HG02798 (cell line): ENCODE measurements at regions not wholly inside any gene's neighbourhood (a gene's known extent, or its start where the extent isn't known, plus 50 kb on each side); places are given as distances from the start of the nearest gene placed in this dataset.

ENCODE experiments used
- ATAC-seq: cut with Tn5 transposase; IDR thresholded peaks from one replicate; pipeline ENCODE4 v1.9.1; 2021; ENCODE audit warnings: mild to moderate bottlenecking; ENCODE audit not compliant: unreplicated experiment, poor library complexity

- no peak for ATAC-seq
Measured at GRCh38 chr11:19391026-19391425, 150.3 kb upstream of the E2F8 start.

DNA sequence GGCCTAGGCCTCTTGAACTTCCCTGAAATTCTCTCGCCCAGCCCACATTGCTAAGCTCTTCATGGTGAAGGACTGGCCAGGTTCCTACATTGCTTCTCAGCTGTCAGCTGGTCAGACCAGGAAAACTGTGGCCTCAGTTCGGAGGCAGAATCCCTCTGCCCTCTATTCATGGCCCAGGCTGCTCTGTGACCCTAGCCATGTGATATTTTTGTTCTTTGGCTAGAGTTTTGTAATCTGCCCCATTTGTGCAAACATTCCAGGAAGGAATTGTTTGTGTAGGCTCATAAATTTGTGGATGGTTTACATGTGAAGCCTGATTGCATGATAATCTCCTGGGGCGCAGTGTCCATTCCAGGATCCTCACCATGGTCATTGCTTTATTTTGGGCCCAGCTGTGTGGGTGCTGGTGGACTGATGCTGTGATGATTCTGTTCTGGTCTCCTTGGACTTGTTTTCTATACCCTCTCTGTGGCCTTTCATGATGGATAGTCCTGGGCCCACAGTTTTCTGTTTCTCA, 149.1 kb upstream of the E2F8 start:
- ATAC-seq, result no peak

DNA sequence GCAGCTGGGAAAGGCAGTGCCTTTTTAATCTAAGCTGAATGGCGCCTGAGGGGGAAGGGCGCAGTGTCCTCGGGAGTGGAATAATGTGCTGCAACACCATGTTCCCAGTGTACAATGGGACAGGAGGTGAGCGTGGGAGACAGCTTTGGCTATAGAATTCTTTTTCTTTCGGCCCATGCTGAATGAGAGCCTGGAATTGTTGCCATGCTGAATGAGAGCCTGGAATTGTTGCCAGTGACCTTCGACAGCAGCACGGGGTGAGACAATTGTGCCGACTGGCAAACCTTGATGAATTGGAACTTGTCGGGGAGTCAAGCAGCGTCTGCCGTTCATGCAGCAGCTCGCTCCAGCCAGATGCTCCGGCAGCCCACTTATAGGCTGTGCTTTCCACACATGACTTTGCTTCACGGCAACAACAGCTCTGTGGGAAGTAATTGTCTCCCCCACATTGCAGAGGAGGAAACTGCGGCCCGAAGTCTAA, 141.4 kb upstream of the E2F8 start:
- no peak for ATAC-seq

DNA sequence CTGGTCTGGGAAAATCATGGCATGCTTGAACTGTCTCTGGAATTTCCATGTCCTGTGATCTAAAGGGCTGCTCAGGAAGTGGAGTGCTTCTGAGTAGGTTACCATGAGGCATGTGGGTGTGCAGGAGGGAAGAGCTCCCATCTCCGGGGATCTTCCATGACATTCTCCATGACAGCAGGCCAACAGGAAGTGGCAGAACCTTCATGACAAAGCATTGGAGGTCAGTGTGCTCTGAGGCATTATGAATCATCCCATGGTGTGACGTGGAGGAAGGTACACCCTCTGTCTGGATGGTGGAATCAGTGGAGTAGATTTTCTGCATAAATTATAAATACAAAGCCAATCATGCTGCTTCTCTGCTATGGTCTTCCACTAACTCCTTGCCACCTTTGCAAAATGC, 139.6 kb upstream of the E2F8 start:
- ATAC-seq, result no peak

DNA sequence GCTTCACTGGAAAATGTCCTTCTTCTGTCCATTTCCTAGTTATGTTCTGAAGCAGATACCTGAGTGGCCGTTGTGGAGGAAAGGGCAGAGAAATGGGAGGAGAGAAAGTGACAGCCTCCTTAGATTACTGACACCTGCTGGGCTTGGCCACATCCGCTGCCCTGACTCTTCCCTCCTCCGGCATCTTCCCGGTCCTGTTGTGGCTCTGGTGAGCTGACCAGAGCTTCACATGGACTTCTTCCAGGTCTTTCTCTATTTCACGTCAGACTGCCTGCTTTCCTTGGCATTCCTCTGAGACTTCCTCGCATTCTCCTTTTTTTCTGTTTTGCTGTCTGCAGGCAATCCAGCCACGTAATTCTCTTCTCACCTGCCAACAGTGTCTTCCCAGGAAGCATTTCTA, 138.7 kb upstream of the E2F8 start:
- no peak for ATAC-seq

GRCh38 chr11:19378814-19379213, 138.1 kb upstream of the E2F8 start:
- no peak for ATAC-seq

- no peak for ATAC-seq
Measured at GRCh38 chr11:19377881-19378280, 137.1 kb upstream of the E2F8 start.

GRCh38 chr11:19375440-19375839, 134.7 kb upstream of the E2F8 start:
- ATAC-seq, result no peak

DNA sequence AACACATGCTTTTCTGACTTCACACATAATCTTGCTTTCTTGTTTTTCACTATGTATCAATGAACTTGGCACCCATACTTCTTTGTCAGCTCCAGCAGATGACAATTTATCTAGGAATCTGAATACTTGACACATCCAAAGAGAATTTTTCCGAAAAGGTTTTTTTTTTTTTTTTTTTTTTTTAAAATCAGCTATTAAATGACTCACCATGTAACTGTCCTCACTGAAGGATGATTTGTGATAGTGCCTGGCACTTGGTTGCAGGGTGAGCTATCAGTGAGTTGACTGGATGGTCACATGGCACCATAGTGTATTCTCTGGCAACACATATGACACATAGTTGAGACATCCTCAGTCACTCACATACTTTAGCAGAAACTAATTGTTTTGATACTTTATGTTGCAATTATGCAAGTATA, 133.4 kb upstream of the E2F8 start:
- ATAC-seq, result no peak

DNA sequence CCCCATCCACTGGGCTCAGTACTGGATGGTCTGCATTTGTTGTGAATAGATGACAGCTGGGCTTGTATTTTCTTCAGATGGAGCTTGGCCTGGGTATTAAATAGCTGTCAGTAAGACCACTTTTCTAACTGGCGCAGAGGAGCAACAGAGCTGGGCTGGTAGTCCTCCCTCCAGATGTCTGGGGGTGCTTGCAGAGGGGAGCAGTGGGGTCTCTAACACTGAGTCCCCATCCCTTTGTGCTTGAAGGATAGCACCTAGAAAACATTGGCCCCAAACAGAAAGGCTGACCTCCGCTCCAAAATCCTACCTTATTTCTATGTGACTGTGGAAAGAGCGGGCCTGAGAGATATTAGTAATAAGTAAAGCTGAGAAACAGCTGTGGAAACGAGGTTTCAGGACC, 131.6 kb upstream of the E2F8 start:
- ATAC-seq, result no peak

DNA sequence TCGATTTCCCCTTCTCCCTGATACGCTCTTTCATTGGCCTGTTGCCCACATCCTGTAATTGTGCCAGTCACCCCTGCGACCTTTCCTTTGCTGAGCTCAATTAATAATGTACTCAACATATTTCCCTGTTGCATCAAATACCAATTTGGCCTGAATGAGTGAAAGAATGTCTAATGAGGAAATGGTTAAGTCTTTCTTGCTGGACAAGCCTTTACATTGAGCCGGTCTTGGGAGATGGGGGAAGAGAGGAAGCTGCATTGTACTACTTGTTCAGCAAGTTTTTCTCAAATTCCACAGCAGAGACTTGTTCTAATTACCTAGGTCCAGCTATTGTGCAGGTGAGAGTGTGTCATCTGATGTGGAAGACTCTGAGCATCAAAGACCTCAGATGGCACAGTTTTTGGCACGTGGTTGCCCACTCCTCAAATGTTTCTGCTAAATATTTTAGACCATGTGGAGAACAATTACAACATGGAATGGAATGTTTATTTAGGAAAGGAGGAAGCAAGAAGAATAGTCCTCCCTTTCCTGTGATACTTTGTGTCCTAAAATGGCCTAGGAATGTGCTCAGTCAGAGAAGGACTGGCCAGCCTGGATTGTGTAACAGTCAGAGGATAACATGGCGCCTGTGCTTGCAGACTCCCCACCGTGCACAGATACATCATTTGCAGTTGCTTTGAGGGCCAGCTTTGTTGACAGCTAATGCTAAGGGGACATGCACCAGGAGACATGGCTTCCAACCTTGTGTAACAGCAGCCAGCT, 129.5 kb upstream of the E2F8 start:
- no peak for ATAC-seq

- ATAC-seq, result no peak
Measured at GRCh38 chr11:19368726-19369375, 128.1 kb upstream of the E2F8 start.

GRCh38 chr11:19366992-19367709, 126.4 kb upstream of the E2F8 start:
- no peak for ATAC-seq

DNA sequence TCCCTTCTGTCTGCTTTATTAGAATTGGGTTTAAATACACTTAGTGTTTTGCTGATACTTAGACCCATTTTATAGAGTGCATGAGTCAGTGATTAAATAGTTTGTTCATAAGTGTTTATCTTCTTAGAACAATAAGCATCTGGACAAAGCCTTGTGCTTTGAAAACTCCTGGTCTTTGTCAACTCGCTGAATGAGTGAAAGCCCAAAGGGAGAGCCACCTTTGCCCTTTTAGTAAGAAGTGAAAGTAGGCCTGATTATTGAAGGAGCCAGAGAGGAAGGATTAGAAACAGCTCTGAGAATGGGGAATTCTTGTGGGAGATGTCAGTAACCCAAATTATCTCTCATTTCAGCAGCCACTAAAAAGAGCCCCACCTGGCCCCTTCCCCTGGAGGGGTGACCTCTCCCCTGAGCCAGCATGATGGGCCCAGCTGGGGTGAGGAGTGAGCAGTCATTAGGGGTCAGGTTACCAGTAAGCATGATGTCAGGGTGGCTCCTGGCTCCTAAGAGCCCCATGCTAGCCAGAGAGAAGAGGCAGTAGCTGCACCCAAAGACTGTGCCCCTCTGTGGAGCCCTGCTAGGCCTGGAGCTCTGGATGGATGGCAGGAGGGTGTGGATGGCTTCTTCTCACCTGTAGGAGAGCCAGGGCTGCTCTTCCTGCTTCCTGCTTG, 125.1 kb upstream of the E2F8 start:
- no peak for ATAC-seq

DNA sequence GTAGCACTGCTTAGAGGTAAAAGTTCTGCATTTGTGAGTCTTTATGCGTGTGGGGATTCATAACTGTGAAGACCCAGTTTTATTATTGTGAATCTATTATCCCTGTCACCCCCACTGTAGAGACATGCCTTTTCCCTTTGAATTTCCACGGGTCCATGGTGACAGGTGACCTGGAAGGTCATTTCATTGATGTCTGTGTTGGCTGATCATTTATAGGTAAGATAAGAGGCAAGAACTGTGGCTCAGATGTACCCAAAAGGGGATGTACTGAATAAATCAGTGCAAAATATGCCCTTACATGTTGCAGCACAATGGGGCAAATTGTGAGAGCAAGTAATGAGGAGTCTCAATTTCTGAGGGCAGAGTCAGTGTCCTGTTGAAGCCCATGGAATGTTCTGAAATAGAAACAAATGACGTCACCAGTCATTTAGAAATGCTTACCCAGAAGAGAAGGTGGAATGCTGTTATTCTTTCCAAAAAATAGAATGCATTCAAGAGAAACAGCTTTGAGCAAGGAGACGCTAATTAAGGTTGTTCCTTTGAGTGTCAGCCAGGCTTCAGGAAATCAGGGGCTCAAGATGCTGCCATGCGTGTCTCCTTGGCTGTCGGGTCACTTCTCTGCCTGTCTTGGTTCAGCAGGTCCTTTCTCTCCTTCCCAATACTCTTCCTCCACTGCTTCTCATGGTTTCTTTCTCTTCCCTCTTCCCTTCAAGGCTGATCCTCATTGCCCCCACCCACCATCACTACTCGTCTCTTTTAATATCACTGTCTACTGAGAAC, 118.7 kb upstream of the E2F8 start:
- ATAC-seq, result no peak

- ATAC-seq, result no peak
Measured at GRCh38 chr11:19357943-19358342, 117.2 kb upstream of the E2F8 start.

- no peak for ATAC-seq
Measured at GRCh38 chr11:19355601-19356000, 114.9 kb upstream of the E2F8 start.

GRCh38 chr11:19353287-19353850, 112.6 kb upstream of the E2F8 start:
- no peak for ATAC-seq

GRCh38 chr11:19352771-19353160, 112.0 kb upstream of the E2F8 start:
- no peak for ATAC-seq
